K562 (cell line): ENCODE measurements at regions not wholly inside any gene's neighbourhood (a gene's known extent, or its start where the extent isn't known, plus 50 kb on each side); places are given as distances from the start of the nearest gene placed in this dataset.

ENCODE experiments used
- ATAC-seq: fragments of 200-7000 bp; cut with Tn5 transposase; 3 replicates; pipeline ENCODE4 v1.9.1; 2020; ENCODE audit warnings: moderate library complexity
- BruUV-seq: library from RNA; stranded (reverse); fragments of 400-500 nt; replicated peaks from 2 replicates; lab custom pipeline; 2021; lab: Mats Ljungman, UMichigan
- CTCF ChIA-PET: fragments of 300-600 bp; formaldehyde crosslinking; extraction: SDS; loops from one replicate; lab custom pipeline; 2021; ENCODE audit warnings: low intra/inter-chr PET ratio; lab: Yijun Ruan, JAX
- POLR2A ChIA-PET: fragments of 300-600, 350-650 bp; sonication (Branson Sonifier 250); formaldehyde crosslinking; extraction: SDS; loops from one replicate; lab custom pipeline; 2021; ENCODE audit warnings: antibody characterized with exemption, inconsistent platforms; lab: Yijun Ruan, JAX
- DNase-seq, 4 experiments: peaks; one replicate each; pipeline versions ENCODE4 v3.0.0 to v3.0.0-alpha.2; 2011 to 2018; ENCODE audit warnings: low spot score in 3 of 4, mixed read lengths in 3 of 4; ENCODE audit errors: extremely low read depth in 1 of 4
- FAIRE-seq: peaks from 2 replicates; lab custom pipeline; 2011; peaks lifted over from hg19 to GRCh38; lab: Jason Lieb, UNC
- H2AFZ ChIP-seq: 2 replicates; pipeline ENCODE4 v1.6.0; 2011; ENCODE audit warnings: low read depth, low read length, control low read depth, inconsistent platforms
- H3K27ac ChIP-seq: fragments of 200-600 bp; 3 replicates; pipeline ENCODE4 v1.8.0; 2011; ENCODE audit warnings: low read depth, mild to moderate bottlenecking, control low read depth, inconsistent platforms, low read length, moderate library complexity, mixed read lengths; ENCODE audit errors: extremely low read depth
- H3K27me3 ChIP-seq, 2 experiments: fragments of 300-600 bp in 1 of 2; 2 replicates in 1 of 2; 3 replicates in 1 of 2; pipeline versions ENCODE4 v1.6.0 to v1.8.0; 2011; ENCODE audit warnings: inconsistent platforms in 2 of 2, low read length in 2 of 2, mild to moderate bottlenecking in 1 of 2, mixed read lengths in 1 of 2, moderate library complexity in 1 of 2; ENCODE audit not compliant: control insufficient read depth in 2 of 2, insufficient read depth in 2 of 2
- H3K36me3 ChIP-seq: fragments of 300-600 bp; 3 replicates; pipeline ENCODE4 v1.8.0; 2011; ENCODE audit warnings: mild to moderate bottlenecking, low read length, inconsistent platforms; ENCODE audit not compliant: control insufficient read depth, insufficient read depth
- H3K4me1 ChIP-seq, 2 experiments: fragments of 200-600 bp in 1 of 2; replicated peaks in 1 of 2; 2 replicates in 1 of 2; 3 replicates in 1 of 2; pipeline versions ENCODE4 v1.5.1 to v1.8.0; 2011; ENCODE audit warnings: inconsistent platforms in 2 of 2, low read length in 2 of 2, mild to moderate bottlenecking in 1 of 2, mixed read lengths in 1 of 2, moderate library complexity in 1 of 2; ENCODE audit not compliant: control insufficient read depth in 2 of 2, insufficient read depth in 2 of 2
- H3K4me2 ChIP-seq: 2 replicates; pipeline ENCODE4 v1.6.1; 2011; ENCODE audit warnings: low read length, control low read depth, inconsistent platforms, mixed read lengths; ENCODE audit not compliant: insufficient read depth
- H3K4me3 ChIP-seq: fragments of 200-600 bp; sonication (generic), shearing (Covaris generic); 2 replicates; pipeline ENCODE4 v1.5.1; 2016; ENCODE audit warnings: control low read depth, inconsistent platforms
- H3K79me2 ChIP-seq: fragments of 200-600 bp; 3 replicates; pipeline ENCODE4 v1.8.0; 2011; ENCODE audit warnings: low read length, inconsistent platforms; ENCODE audit not compliant: control insufficient read depth, insufficient read depth
- H3K9ac ChIP-seq, 2 experiments: 2 replicates each; pipeline versions ENCODE4 v1.6.0 to v1.6.1; 2011; ENCODE audit warnings: low read depth in 2 of 2, low read length in 2 of 2, control low read depth in 1 of 2, inconsistent platforms in 1 of 2, mild to moderate bottlenecking in 1 of 2, mixed read lengths in 1 of 2; ENCODE audit not compliant: insufficient read depth in 1 of 2
- H3K9me1 ChIP-seq: one replicate; pipeline ENCODE4 v1.6.0; 2011; ENCODE audit warnings: inconsistent platforms, mild to moderate bottlenecking, low read length, moderate library complexity; ENCODE audit not compliant: control insufficient read depth, insufficient read depth
- H3K9me3 ChIP-seq: replicated peaks from 2 replicates; pipeline ENCODE4 v1.5.1; 2011; ENCODE audit warnings: low read depth, low read length, inconsistent platforms; ENCODE audit not compliant: control insufficient read depth, insufficient read depth
- H4K20me1 ChIP-seq: replicated peaks from 2 replicates; pipeline ENCODE4 v1.6.1; 2011; ENCODE audit warnings: low read length, inconsistent platforms, mixed read lengths; ENCODE audit not compliant: control insufficient read depth, insufficient read depth
- BCOR ChIP-seq: fragments of 450-650 bp; IDR thresholded peaks from 2 replicates; pipeline ENCODE4 v1.6.1; 2016
- CAMTA2 ChIP-seq: fragments of 250-450 bp; sonication (Bioruptor Pico); conservative IDR thresholded peaks from 2 replicates; pipeline ENCODE4 v1.5.1; 2022
- CTCF ChIP-seq, 3 experiments: IDR thresholded peaks in 2 of 3; conservative IDR thresholded peaks in 1 of 3; 2 replicates each; pipeline ENCODE4 v1.5.1; 2011 to 2012; ENCODE audit warnings: low read length in 3 of 3, mild to moderate bottlenecking in 3 of 3, control low read depth in 2 of 3, improper control_type of control experiment in 1 of 3, inconsistent platforms in 1 of 3, low read depth in 1 of 3, mixed read lengths in 1 of 3, moderate library complexity in 1 of 3; ENCODE audit not compliant: insufficient read depth in 2 of 3
- NBN ChIP-seq: fragments of 450-650 bp; IDR thresholded peaks from 2 replicates; pipeline ENCODE4 v1.6.1; 2016; ENCODE audit warnings: low read depth, mild to moderate bottlenecking
- NCOA1 ChIP-seq: fragments of 450-650 bp; IDR thresholded peaks from 2 replicates; pipeline ENCODE4 v1.6.1; 2016; ENCODE audit warnings: low read depth
- RAD51 ChIP-seq: fragments of 450-650 bp; IDR thresholded peaks from 2 replicates; pipeline ENCODE4 v1.7.1; 2016; ENCODE audit warnings: low read depth, mild to moderate bottlenecking, borderline replicate concordance
- RBM14 ChIP-seq: fragments of 200-400 bp; formaldehyde crosslinking; IDR thresholded peaks from 2 replicates; pipeline ENCODE4 v1.6.1; 2018; ENCODE audit warnings: low read depth, mild to moderate bottlenecking, low read length, moderate library complexity, borderline replicate concordance; ENCODE audit not compliant: insufficient read depth
- RBM25 ChIP-seq: fragments of 200-400 bp; formaldehyde crosslinking; IDR thresholded peaks from 2 replicates; pipeline ENCODE4 v1.6.1; 2018; ENCODE audit warnings: low read length, low read depth, moderate library complexity; ENCODE audit not compliant: severe bottlenecking
- TCF7L2 ChIP-seq: fragments of 150-350 bp; IDR thresholded peaks from 2 replicates; pipeline ENCODE4 v1.6.1; 2016; ENCODE audit warnings: low read depth, mild to moderate bottlenecking, low read length, moderate library complexity
- USF2 ChIP-seq: sonication (generic); formaldehyde crosslinking; IDR thresholded peaks from 2 replicates; pipeline ENCODE4 v1.5.0; 2020; ENCODE audit warnings: missing genetic modification reagents
- ZNF696 ChIP-seq: fragments of 250-450 bp; sonication (Bioruptor Pico); conservative IDR thresholded peaks from 2 replicates; pipeline ENCODE4 v1.4.0; 2020; ENCODE audit warnings: mild to moderate bottlenecking, moderate library complexity
- in situ Hi-C: fragments of 300-500 bp; cut with MboI; formaldehyde crosslinking; loops from 4 replicates; pipeline ENCODE4 v1.15.0; 2018; ENCODE audit warnings: inconsistent platforms, mixed read lengths
- intact Hi-C: fragments of 100-400 bp; cut with micrococcal nuclease; formaldehyde crosslinking; loops from 2 replicates; pipeline ENCODE4 v1.14.2; 2022
- TF ChIP-seq, protein P1 (sequence below): fragments of 250-450 bp; sonication (Bioruptor Pico); IDR thresholded peaks from 2 replicates; pipeline ENCODE4 v1.8.0; 2021; ENCODE audit warnings: moderate library complexity, mild to moderate bottlenecking, inconsistent platforms

GRCh38 chrX:26651755-26652154 is 435.8 kb downstream of the MAGEB5 start:
- no peak overlapping the region for H3K9ac ChIP-seq
- intact Hi-C loops, result loop anchor here (5.0 kb wide), 1 partner anchor 536 kb away; no protein-coding TSS in a partner anchor
- ChIA-PET CTCF (no interaction called here), POLR2A (no interaction called here)
- no peak overlapping the region for H3K27ac ChIP-seq
- no peak for TF ChIP-seq USF2 (CRISPR knock-in tag)
- no peak for TF ChIP-seq ZNF696 (CRISPR knock-in tag)
- TF ChIP-seq CAMTA2 (CRISPR knock-in tag), result no peak
- no peak for TF ChIP-seq RAD51
- no peak for TF ChIP-seq NCOA1
- TF ChIP-seq TCF7L2, result no peak
- TF ChIP-seq NBN, result no peak
- TF ChIP-seq RBM25, result peak; percentile 68
- TF ChIP-seq, protein P1, sequence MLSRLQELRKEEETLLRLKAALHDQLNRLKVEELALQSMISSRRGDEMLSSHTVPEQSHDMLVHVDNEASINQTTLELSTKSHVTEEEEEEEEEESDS, result no peak
- TF ChIP-seq RBM14, result no peak
- TF ChIP-seq CTCF (IDR thresholded peaks at IDR 0.05 in 2 of 3, conservative IDR thresholded peaks at IDR 0.05 in 1 of 3; ENCODE audit: insufficient read depth in 2 of 3, low read depth in 1 of 3, low read length in 3 of 3), result peak in 2 of 3 experiments; percentile 15 to 16; a peak in 1 of 6 replicates
- peak; percentile 41; the same call in 1 of the 2 replicates for TF ChIP-seq BCOR
- no TSS peak for BruUV-seq
- no peaks in the 10 kb centered on the region for H3K79me2 ChIP-seq
- no peak overlapping the region for H2AFZ ChIP-seq
- H3K4me1 ChIP-seq, result no peaks in the 10 kb centered on the region
- no peak overlapping the region for H3K4me3 ChIP-seq
- ATAC-seq (no peak), FAIRE-seq (no peak), DNase-seq (peak in 1 of 4 experiments; percentile 13)
- no peaks in the 10 kb centered on the region for H3K9me3 ChIP-seq
- no peaks in the 10 kb centered on the region for H3K36me3 ChIP-seq
- no peaks in the 10 kb centered on the region for H3K27me3 ChIP-seq
- no peaks in the 10 kb centered on the region for H3K9me1 ChIP-seq
- in situ Hi-C loops, result loop anchor here (25.0 kb wide), 1 partner anchor 536 kb away; no protein-coding TSS in a partner anchor
- no peak overlapping the region for H3K4me2 ChIP-seq
- no peaks in the 10 kb centered on the region for H4K20me1 ChIP-seq
